Muscle layer of duodenum (tissue), 2 donors: ENCODE measurements at regions not wholly inside any gene's neighbourhood (a gene's known extent, or its start where the extent isn't known, plus 50 kb on each side); places are given as distances from the start of the nearest gene placed in this dataset.

Experiments
- H3K27ac ChIP-seq: one replicate; pipeline ENCODE4 v1.7.0; 2013; ENCODE audit warnings: mild to moderate bottlenecking, low read length
- H3K27me3 ChIP-seq: one replicate; pipeline ENCODE4 v1.7.0; 2013; ENCODE audit warnings: low read depth, mild to moderate bottlenecking, control low read depth, low read length
- H3K36me3 ChIP-seq, 2 donors: one replicate each; pipeline ENCODE4 v1.7.0; 2013; ENCODE audit warnings: low read length in 2 of 2, control low read depth in 1 of 2, mild to moderate bottlenecking in 1 of 2; ENCODE audit not compliant: insufficient read depth in 2 of 2, control insufficient read depth in 1 of 2
- H3K4me1 ChIP-seq, 2 donors: one replicate each; pipeline ENCODE4 v1.7.0; 2013; ENCODE audit warnings: low read length in 2 of 2, mild to moderate bottlenecking in 2 of 2, control low read depth in 1 of 2, moderate library complexity in 1 of 2; ENCODE audit not compliant: insufficient read depth in 2 of 2, control insufficient read depth in 1 of 2
- H3K4me3 ChIP-seq, 2 donors: one replicate each; pipeline ENCODE4 v1.7.0; 2013; ENCODE audit warnings: low read length in 2 of 2, low read depth in 1 of 2, mild to moderate bottlenecking in 1 of 2
- H3K9me3 ChIP-seq, 2 donors: one replicate each; pipeline ENCODE4 v1.7.0; 2013; ENCODE audit warnings: low read length in 2 of 2, control low read depth in 1 of 2, mild to moderate bottlenecking in 1 of 2; ENCODE audit not compliant: control insufficient read depth in 1 of 2
- donor health status: healthy.

DNA sequence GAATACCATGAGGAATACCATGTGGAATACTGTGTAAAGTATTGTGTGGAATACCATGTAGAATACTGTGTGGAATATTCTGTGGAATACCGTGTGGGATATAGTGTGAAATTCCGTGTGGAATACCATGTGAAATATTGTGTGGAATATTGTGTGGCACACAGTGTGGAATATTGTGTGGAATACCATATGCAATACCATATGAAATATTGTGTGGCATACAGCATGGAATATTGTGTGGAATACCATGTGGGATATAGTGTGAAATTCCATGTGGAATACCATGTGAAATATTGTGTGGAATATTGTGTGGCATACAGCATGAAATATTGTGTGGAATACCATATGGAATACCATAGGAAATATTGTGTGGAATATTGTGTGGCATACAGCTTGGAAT is 135.1 kb upstream of the CHST15 start:
- no peaks in the 10 kb centered on the region for H3K9me3 ChIP-seq
- H3K27me3 ChIP-seq, result no peaks in the 10 kb centered on the region
- no peak overlapping the region for H3K27ac ChIP-seq
- H3K4me1 ChIP-seq, result no peaks in the 10 kb centered on the region
- no peak overlapping the region for H3K4me3 ChIP-seq
- no peaks in the 10 kb centered on the region for H3K36me3 ChIP-seq

DNA sequence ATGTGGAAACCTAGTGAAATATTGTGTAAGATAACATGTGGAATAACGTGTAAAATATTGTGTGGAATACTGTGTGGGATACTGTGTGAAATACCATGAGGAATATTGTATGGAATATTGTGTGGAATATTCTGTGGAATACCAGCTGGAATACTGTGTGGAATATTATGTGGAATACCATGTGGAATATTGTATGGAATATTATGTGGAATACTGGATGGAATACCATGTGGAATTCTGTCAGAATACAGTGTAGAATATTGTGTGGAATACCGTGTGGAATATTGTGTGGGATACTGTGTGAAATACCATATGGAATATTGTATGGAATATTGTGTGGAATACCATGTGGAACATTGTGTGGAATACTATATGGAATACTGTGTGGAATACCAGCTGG is 134.6 kb upstream of the CHST15 start:
- Histone ChIP-seq H3K27me3 (no peaks in the 10 kb centered on the region), H3K9me3 (no peaks in the 10 kb centered on the region), H3K36me3 (no peaks in the 10 kb centered on the region), H3K4me3 (no peak overlapping the region), H3K4me1 (no peaks in the 10 kb centered on the region), H3K27ac (no peak overlapping the region)

DNA sequence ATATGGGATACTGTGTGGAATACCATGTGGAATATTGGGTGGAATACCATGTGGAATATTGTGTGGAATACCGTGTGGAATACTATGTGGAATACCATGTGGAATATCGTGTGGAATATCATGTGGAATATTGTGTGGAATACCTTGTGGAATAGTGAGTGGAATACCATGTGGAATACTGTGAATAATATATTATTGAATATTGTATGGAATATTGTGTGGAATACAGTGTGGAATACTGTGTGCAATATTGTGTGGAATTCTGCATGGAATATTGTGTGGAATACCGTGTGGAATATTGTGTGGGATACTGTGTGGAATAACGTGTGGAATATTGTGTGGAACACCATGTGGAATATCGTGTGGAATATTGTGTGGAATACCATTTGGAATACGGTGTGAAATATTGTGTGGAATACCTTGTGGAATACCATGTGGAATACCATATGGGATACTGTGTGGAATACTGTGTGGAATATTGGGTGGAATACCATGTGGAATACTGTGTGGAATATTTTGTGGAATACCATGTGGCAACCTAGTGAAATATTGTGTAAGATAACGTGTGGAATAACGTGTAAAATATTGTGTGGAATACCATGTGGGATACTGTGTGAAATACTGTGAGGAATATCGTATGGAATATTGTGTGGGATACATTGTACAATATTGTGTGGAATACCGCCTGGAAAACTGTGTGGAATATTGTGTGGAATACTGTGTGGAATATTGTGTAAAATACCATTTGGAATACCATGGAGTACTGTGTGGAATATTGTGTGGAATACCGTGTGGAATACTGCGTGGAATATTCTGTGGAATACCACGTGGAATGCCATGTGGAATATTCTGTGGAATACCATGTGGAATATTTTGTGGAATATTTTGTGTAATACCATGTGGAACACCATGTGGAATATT is 133.9 kb upstream of the CHST15 start:
- Histone ChIP-seq H3K4me3 (no peak overlapping the region), H3K9me3 (no peaks in the 10 kb centered on the region), H3K36me3 (no peaks in the 10 kb centered on the region), H3K4me1 (no peaks in the 10 kb centered on the region), H3K27ac (no peak overlapping the region), H3K27me3 (no peaks in the 10 kb centered on the region)

DNA sequence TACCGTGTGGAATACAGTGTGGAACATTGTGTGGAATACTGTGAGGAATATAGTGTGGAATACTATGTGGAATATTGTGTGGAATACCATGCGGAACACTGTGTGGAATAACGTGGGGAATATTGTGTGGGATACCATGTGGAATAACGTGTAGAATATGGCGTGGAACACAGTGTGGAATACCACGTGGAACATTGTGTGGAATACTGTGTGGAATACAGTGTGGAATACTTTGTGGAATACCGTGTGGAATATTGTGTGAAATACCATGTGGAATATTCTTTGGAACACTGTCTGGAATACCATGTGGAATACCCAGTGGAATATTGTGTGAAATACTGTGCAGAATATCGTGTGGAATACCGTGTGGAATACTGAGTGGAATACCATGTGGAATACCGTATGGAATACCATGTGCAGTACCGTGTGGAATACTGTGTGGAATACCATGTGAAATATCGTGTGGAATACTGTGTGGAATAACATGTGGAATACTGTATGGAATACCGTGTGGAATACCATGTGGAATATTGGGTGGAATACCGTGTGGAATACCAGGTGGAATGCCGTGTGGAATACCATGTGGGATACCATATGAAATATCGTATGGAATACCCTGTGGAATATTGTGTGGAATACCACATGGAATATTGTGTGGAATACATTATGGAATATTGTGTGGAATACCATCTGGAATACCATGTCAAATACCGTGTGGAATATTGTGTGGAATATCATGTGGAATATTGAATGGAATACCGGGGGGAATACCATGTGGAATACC is 133.1 kb upstream of the CHST15 start:
- no peak overlapping the region for H3K4me3 ChIP-seq
- no peaks in the 10 kb centered on the region for H3K9me3 ChIP-seq
- H3K36me3 ChIP-seq, result no peaks in the 10 kb centered on the region
- no peaks in the 10 kb centered on the region for H3K27me3 ChIP-seq
- H3K27ac ChIP-seq, result no peak overlapping the region
- peaks cover 1 to 6% of the 10 kb centered on the region in 2 donors for H3K4me1 ChIP-seq

DNA sequence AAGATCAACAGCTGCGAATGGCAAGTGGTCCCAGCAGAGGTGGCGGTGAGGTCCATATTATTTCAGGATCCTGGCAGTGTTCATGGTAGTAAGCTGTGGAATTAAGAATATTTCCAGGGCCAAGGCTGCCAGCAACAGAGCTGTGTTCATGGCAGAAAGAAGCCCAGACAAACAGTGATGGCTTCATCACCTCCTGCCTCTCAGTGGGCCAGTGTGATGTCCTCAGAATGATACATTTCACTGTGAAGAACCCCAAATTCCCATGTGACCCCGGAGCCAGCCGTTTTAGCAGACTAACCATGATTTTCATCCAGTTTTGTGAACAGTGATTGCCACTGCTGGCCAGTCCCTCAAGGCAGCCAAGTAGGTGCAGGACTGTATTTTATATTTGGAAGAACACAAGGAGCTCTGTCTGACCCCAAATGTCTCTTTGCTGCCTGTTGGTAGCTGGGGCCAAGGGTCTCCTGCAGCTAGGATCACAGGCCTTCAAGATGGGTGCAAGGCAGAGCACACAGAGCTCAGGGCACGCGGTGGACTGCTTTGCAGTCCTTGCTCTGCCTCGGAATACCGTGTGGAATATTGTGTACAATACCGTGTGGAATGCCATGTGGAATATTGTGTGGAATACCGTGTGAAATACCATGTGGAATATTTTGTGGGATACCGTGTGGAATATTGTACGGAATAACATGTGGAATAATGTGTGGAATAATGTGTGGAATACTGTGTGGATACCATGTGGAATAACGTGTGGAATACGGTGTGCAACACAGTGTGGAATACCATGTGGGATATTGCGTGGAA is 132.3 kb upstream of the CHST15 start:
- no peak overlapping the region for H3K27ac ChIP-seq
- no peaks in the 10 kb centered on the region for H3K9me3 ChIP-seq
- H3K27me3 ChIP-seq, result no peaks in the 10 kb centered on the region
- H3K4me3 ChIP-seq, result no peak overlapping the region
- no peaks in the 10 kb centered on the region for H3K36me3 ChIP-seq
- peaks cover 4 to 8% of the 10 kb centered on the region in 2 donors for H3K4me1 ChIP-seq

DNA sequence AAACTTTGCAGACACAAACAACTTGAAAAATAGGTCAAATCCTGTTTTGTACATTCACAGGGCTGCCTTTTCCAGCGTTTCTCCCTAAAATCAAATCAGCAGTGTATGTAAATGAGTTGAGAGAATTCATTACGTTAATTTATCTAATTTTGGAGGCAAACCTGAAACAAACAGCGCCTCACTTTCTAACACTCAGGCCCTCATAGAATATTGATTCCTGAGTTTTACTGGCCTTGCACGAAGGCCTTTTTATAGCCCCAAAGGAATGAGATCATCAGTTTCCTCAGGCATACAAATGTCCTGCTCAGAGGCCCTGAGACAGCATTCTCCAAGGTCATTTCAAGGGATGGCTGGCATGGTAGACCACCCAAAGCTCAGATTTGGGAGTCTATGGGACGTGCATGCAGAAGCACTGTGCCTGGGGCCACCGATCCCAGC is 131.7 kb upstream of the CHST15 start:
- Histone ChIP-seq H3K27ac (no peak overlapping the region), H3K36me3 (no peaks in the 10 kb centered on the region), H3K27me3 (no peaks in the 10 kb centered on the region), H3K4me3 (no peak overlapping the region), H3K4me1 (peaks cover 4 to 8% of the 10 kb centered on the region in 2 donors), H3K9me3 (no peaks in the 10 kb centered on the region)

DNA sequence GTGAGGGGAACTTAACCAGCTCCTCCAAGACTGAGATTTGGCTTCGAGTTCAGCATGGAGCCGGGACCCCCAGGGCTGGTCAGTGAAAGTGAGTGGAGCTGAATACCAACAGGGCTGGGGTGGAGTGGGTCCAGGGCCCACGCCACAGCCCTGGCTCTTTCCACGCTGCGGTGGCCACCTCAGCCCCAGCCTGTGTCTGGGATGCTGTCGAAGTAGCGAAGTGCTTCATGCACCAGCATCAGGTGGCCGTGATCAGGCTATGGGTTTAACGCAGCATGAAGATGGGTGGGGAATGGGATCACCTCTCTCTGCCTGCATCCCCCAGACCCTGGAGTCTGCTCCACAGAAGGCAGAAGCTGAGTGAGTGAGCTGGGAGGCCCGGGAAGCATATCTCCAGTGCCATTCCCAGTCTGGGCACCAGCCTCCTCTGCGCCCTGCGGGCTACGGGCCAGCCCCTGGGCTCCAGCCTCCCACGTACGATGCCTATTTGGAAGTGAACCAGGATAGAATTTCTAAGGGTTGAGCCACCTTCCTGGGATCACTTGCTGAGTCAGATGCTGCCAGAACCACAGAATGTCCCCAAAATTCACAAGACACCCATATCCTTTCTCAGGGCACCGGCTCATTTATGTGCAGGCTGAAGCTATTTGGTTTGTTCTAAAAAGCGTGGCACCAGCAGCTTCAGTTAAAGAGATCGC is 131.1 kb upstream of the CHST15 start:
- H3K4me3 ChIP-seq, result no peak overlapping the region
- H3K9me3 ChIP-seq, result no peaks in the 10 kb centered on the region
- no peaks in the 10 kb centered on the region for H3K27me3 ChIP-seq
- H3K4me1 ChIP-seq, result peaks cover 4 to 8% of the 10 kb centered on the region in 2 donors
- H3K36me3 ChIP-seq, result no peaks in the 10 kb centered on the region
- H3K27ac ChIP-seq, result no peak overlapping the region

DNA sequence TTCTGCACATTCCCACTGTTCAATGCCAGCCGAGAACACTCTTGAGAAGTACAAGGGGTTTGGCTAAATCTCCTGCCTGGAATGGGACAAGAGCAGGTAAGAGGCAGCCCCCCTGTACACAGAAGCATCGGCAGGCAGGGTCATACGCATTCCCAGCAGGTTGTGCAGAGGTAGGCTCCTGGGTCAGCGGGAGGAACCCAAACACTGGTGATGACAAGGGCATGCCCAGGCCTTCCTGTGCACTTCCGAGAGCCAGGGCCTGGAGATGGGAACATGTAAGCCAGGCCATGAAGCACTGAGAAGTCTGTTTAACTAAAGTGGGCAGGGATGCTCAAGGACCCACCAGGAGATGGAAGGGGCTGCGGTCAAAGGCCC is 130.3 kb upstream of the CHST15 start:
- Histone ChIP-seq H3K36me3 (no peaks in the 10 kb centered on the region), H3K27ac (no peak overlapping the region), H3K9me3 (no peaks in the 10 kb centered on the region), H3K4me3 (no peak overlapping the region), H3K27me3 (no peaks in the 10 kb centered on the region), H3K4me1 (peaks cover 4 to 8% of the 10 kb centered on the region in 2 donors)

DNA sequence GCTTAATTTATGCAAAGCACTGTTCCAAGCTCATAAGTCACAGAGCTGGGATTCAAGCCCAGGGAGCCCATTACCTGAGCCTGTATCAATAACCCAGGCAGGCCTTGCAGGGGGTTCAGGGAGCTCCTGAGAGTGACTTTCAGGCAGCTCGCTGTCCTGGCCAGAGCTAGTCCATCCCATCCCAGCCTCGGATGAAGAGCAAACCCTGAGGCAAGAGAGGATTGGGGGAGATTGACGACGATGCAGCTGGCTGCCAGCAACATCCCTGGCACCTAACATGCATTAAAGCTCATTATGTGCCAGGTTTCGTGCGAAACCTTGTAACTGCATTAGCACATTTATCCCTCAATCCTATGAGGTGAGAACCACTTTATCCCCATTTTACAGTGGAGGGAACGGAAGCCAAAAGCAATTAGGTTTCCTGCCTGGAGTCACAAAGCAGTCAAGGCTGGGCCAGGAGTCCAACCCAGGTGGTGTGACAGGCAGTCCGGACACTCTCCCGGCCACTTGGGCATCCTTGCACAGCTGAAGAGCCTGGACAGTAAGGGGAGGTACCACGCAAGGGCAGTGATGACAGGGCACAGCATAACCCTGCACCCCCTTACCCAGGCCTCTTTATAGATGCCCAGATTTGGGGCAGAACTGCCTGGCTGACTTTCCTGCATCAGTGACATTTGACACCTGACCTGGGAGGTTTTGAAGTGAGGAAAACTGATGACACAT is 129.8 kb upstream of the CHST15 start:
- Histone ChIP-seq H3K9me3 (no peaks in the 10 kb centered on the region), H3K4me1 (peaks cover 4 to 8% of the 10 kb centered on the region in 2 donors), H3K27me3 (no peaks in the 10 kb centered on the region), H3K27ac (no peak overlapping the region), H3K4me3 (no peak overlapping the region), H3K36me3 (no peaks in the 10 kb centered on the region)

DNA sequence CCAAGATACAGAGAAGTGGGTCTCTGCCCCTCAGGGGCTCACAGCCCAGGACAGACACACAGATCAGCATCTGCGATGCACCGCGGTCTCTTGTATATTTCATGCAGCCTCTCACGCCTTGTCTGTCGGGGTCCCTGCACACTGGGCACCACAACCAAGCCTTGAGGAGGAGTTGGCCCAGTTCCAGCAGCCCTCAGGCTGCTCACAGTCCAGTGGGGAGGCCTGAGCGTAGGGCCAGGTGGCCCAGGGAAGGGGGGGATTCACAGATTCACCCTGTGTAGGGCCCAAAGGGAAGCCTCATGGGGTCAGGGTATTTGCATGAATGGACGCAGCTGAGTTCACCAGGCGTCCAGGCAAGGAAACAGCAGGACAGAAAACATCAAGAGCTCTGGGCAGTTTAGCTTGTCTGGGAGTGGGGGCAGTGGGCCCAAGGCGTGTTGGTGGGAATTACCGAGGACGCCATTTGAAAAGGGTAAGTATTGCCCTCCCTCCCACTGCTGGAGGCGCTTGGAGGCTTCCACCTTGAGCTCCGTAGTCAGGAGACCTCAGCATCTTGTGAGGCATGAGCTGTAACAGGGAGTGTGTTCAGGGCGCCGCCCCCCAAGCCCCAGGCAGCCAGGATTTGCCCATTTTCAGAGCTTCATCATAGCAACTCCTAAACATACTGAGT is 129.1 kb upstream of the CHST15 start:
- Histone ChIP-seq H3K36me3 (no peaks in the 10 kb centered on the region), H3K4me3 (no peak overlapping the region), H3K27ac (no peak overlapping the region), H3K27me3 (no peaks in the 10 kb centered on the region), H3K4me1 (peaks cover 4 to 8% of the 10 kb centered on the region in 2 donors), H3K9me3 (no peaks in the 10 kb centered on the region)
